ENCODE measurements at regions not wholly inside any gene's neighbourhood (a gene's known extent, or its start where the extent isn't known, plus 50 kb on each side); places are given as distances from the start of the nearest gene placed in this dataset.

DNA sequence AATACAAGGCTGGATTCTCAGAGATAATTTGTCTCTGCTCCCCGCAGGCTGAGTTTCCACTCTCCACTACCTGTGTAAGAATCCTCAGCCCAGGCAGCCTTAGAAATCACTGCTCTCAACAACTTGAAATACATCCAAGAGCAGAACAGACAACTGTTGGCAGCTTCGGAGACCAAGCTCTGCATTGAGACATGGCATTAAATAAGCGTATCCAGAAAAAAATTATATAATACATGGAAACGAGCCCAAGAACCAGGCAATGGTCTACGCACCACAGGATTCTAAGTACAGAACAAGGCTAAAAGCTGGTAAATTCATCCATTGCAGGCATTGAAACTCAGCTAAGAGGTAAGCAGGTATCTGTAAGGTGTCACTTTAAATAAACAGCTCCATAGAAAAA lies 165.5 kb upstream of the DIO3 start:
- H4K20me1 ChIP-seq (replicated peaks; ENCODE audit: control insufficient read depth, extremely low read depth, insufficient read depth, low read length), result no peaks in the 10 kb centered on the region
- no peak overlapping the region for H3K9ac ChIP-seq (replicated peaks; ENCODE audit: extremely low read depth, insufficient read depth, low read length)
- dilution Hi-C loops (cut with MboI; ENCODE audit: extremely low pct_ligation_motif_present, low sequenced_read_pairs), result no loop called here
- no peak overlapping the region for H3K27ac ChIP-seq (ENCODE audit: insufficient read depth, low read depth, low read length)
- ChIA-PET POLR2A (no interaction called here), CTCF (no interaction called here)
- H3K4me3 ChIP-seq (replicated peaks in 1 of 3; ENCODE audit: insufficient read depth in 1 of 3, low read depth in 1 of 3, low read length in 3 of 3), result no peak overlapping the region
- FAIRE-seq, result no peak
- no peaks in the 10 kb centered on the region for H3K9me3 ChIP-seq (replicated peaks; ENCODE audit: control insufficient read depth, insufficient read depth, low read length)
- peaks cover 0 to 4% of the 10 kb centered on the region in 2 experiments for H3K27me3 ChIP-seq (ENCODE audit: control insufficient read depth in 2 of 2, insufficient read depth in 2 of 2, low read length in 2 of 2)
- no peak overlapping the region for H2AFZ ChIP-seq (ENCODE audit: low read depth, low read length)
- intact Hi-C loops (cut with micrococcal nuclease), result no loop called here
- H3K36me3 ChIP-seq (ENCODE audit: control insufficient read depth in 2 of 2, extremely low read depth in 1 of 2, insufficient read depth in 2 of 2, low read length in 2 of 2), result no peaks in the 10 kb centered on the region
- no peaks in the 10 kb centered on the region for H3K79me2 ChIP-seq (ENCODE audit: control insufficient read depth, insufficient read depth, low read length)
- TF ChIP-seq JUN (IDR thresholded peaks at IDR 0.05; ENCODE audit: borderline replicate concordance, insufficient read depth, insufficient read length, low read depth) (no peak), POLR2A (IDR thresholded peaks at IDR 0.05; ENCODE audit: low read depth, low read length) (no peak), POLR2AphosphoS5 (IDR thresholded peaks at IDR 0.05; ENCODE audit: insufficient read depth, low read depth, low read length) (no peak), FOS (IDR thresholded peaks at IDR 0.05; ENCODE audit: borderline replicate concordance, insufficient read depth, low read length) (no peak), EZH2 (IDR thresholded peaks at IDR 0.05; ENCODE audit: borderline replicate concordance, low read depth, low read length, severe bottlenecking) (no peak), MYC (IDR thresholded peaks at IDR 0.05; ENCODE audit: low read depth, low read length) (no peak), GATA2 (IDR thresholded peaks at IDR 0.05; ENCODE audit: insufficient read depth, insufficient read length, low read depth, low read length) (no peak)
- TF ChIP-seq, protein P1, sequence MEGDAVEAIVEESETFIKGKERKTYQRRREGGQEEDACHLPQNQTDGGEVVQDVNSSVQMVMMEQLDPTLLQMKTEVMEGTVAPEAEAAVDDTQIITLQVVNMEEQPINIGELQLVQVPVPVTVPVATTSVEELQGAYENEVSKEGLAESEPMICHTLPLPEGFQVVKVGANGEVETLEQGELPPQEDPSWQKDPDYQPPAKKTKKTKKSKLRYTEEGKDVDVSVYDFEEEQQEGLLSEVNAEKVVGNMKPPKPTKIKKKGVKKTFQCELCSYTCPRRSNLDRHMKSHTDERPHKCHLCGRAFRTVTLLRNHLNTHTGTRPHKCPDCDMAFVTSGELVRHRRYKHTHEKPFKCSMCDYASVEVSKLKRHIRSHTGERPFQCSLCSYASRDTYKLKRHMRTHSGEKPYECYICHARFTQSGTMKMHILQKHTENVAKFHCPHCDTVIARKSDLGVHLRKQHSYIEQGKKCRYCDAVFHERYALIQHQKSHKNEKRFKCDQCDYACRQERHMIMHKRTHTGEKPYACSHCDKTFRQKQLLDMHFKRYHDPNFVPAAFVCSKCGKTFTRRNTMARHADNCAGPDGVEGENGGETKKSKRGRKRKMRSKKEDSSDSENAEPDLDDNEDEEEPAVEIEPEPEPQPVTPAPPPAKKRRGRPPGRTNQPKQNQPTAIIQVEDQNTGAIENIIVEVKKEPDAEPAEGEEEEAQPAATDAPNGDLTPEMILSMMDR (IDR thresholded peaks at IDR 0.05; ENCODE audit: extremely low read depth in 1 of 2, insufficient read depth in 1 of 2, low read depth in 1 of 2, low read length in 2 of 2), result no peak
- TF ChIP-seq, protein P2, sequence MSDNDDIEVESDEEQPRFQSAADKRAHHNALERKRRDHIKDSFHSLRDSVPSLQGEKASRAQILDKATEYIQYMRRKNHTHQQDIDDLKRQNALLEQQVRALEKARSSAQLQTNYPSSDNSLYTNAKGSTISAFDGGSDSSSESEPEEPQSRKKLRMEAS (IDR thresholded peaks at IDR 0.05; ENCODE audit: insufficient read depth, insufficient read length), result no peak
- DNase-seq (ENCODE audit: low read depth, low spot score), result no peak
- no peaks in the 10 kb centered on the region for H3K9me1 ChIP-seq (replicated peaks; ENCODE audit: control insufficient read depth, extremely low read depth, insufficient read depth, low read length)
- H3K4me2 ChIP-seq (ENCODE audit: insufficient read depth, low read length), result no peak overlapping the region
- H3K4me1 ChIP-seq (ENCODE audit: control insufficient read depth, extremely low read depth, insufficient read depth, low read length), result no peaks in the 10 kb centered on the region
- no TSS peak for BruUV-seq (replicated peaks)

All from endothelial cell of umbilical vein (primary cell).